HAP-1 (cell line): ENCODE measurements at regions not wholly inside any gene's neighbourhood (a gene's known extent, or its start where the extent isn't known, plus 50 kb on each side); places are given as distances from the start of the nearest gene placed in this dataset.

Experiments used
- DNase-seq, 2 experiments: peaks; one replicate each; pipeline ENCODE4 v3.0.0-alpha.2; 2016 to 2020; ENCODE audit warnings: low spot score in 2 of 2
- H3K27me3 ChIP-seq: fragments of 250-450 bp; sonication (Bioruptor Pico); 2 replicates; pipeline ENCODE4 v1.5.1; 2020; ENCODE audit warnings: low read depth, mild to moderate bottlenecking, moderate library complexity
- H3K36me3 ChIP-seq: fragments of 250-450 bp; sonication (Bioruptor Pico); replicated peaks from 2 replicates; pipeline ENCODE4 v1.5.1; 2020; ENCODE audit warnings: mild to moderate bottlenecking
- H3K4me1 ChIP-seq: fragments of 250-450 bp; sonication (Bioruptor Pico); 2 replicates; pipeline ENCODE4 v1.5.1; 2020; ENCODE audit warnings: mild to moderate bottlenecking
- H3K4me3 ChIP-seq: fragments of 250-450 bp; sonication (Bioruptor Pico); 2 replicates; pipeline ENCODE4 v1.5.1; 2020; ENCODE audit warnings: mild to moderate bottlenecking, moderate library complexity
- H3K9me3 ChIP-seq: fragments of 250-450 bp; sonication (Bioruptor Pico); 2 replicates; pipeline ENCODE4 v1.5.1; 2020; ENCODE audit warnings: mild to moderate bottlenecking, moderate library complexity
- in situ Hi-C: fragments of 300-500 bp; cut with MboI; formaldehyde crosslinking; loops from 3 replicates; pipeline ENCODE4 v1.14.3; 2020; ENCODE audit warnings: low sequenced_read_pairs, inconsistent platforms, mixed read lengths

- DNase-seq: no peak
- Histone ChIP-seq H3K4me1 (no peaks in the 10 kb centered on the region), H3K27me3 (peaks cover 10% of the 10 kb centered on the region; the same call in 1 of the 2 replicates), H3K36me3 (no peaks in the 10 kb centered on the region), H3K4me3 (no peak overlapping the region), H3K9me3 (no peaks in the 10 kb centered on the region)
- in situ Hi-C loops: no loop called here
Observed at GRCh38 chr11:69904974-69905535, 85.8 kb upstream of the FGF3 start.

DNA sequence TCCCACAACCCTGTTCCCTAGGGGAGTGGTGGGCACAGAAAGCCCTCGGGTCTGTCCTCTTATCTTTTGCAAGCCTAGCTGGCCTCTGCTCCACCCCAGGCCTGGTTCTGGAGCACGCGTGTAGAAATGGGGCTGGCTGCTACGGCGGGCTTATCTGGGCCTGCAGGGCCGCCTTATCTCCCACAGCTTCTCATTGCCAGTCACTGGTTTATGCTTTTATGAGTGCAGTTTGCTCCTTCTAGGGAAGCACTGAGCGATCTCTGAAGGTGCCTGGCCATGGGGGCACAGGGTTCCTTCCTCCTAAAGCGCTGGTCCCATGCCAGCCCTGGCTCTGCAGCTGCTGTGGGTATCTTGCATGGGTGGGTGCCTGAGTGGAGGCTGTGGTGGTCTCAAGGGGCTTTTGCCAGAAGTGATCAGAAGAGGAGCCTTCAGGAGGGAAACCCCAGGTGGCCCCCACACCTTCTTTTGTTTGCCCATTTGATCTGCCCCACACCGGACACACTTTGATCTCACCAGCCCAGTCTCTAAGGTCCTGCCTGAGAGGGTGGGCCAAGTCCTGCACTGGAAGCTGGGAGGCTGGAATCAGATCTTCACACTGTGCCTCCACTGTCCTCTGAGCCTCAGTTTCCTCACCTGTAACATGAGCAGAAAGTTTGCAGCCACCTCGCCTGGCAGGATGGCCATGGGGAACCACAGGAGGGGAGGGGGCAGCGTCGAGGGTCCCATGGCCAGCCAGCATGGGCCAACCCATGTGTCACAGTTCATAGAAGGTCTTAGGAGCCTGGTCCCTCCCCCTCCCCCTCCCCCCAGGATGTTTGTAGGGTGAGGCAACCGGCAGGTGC lies 86.6 kb upstream of the FGF3 start:
- DNase-seq: no peak
- Histone ChIP-seq H3K4me3 (no peak overlapping the region), H3K27me3 (peaks cover 10% of the 10 kb centered on the region; the same call in 1 of the 2 replicates), H3K4me1 (no peaks in the 10 kb centered on the region), H3K36me3 (no peaks in the 10 kb centered on the region), H3K9me3 (no peaks in the 10 kb centered on the region)
- in situ Hi-C loops: no loop called here

GRCh38 chr11:69906453-69906907 lies 87.3 kb upstream of the FGF3 start:
- no peaks in the 10 kb centered on the region for H3K4me1 ChIP-seq
- peaks cover 10% of the 10 kb centered on the region; the same call in 1 of the 2 replicates for H3K27me3 ChIP-seq
- H3K36me3 ChIP-seq: no peaks in the 10 kb centered on the region
- in situ Hi-C loops: no loop called here
- H3K9me3 ChIP-seq: no peaks in the 10 kb centered on the region
- no peak for DNase-seq
- H3K4me3 ChIP-seq: no peak overlapping the region

DNA sequence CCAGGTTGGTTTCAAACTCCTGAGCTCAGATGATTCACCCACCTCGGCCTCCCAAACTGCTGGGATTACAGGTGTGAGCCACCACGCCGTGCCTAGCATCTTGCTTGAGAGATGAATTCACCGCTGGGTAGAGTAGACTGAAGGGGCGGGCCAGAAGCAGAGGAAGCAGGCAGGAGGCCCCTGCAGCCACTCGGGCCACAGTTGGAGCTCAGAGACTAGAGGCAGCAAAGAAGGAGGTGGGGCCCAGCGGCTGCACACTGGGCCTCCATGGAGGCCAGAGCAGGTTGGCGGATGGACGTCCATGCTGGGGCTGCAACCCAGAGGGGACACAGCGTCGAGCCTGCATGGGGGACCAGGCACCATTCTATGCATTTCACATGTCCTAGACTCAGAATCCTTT lies 88.4 kb upstream of the FGF3 start:
- no peaks in the 10 kb centered on the region for H3K4me1 ChIP-seq
- H3K36me3 ChIP-seq: no peaks in the 10 kb centered on the region
- H3K9me3 ChIP-seq: no peaks in the 10 kb centered on the region
- in situ Hi-C loops: no loop called here
- no peak overlapping the region for H3K4me3 ChIP-seq
- DNase-seq: no peak
- H3K27me3 ChIP-seq: peaks cover 10% of the 10 kb centered on the region; the same call in 1 of the 2 replicates

DNA sequence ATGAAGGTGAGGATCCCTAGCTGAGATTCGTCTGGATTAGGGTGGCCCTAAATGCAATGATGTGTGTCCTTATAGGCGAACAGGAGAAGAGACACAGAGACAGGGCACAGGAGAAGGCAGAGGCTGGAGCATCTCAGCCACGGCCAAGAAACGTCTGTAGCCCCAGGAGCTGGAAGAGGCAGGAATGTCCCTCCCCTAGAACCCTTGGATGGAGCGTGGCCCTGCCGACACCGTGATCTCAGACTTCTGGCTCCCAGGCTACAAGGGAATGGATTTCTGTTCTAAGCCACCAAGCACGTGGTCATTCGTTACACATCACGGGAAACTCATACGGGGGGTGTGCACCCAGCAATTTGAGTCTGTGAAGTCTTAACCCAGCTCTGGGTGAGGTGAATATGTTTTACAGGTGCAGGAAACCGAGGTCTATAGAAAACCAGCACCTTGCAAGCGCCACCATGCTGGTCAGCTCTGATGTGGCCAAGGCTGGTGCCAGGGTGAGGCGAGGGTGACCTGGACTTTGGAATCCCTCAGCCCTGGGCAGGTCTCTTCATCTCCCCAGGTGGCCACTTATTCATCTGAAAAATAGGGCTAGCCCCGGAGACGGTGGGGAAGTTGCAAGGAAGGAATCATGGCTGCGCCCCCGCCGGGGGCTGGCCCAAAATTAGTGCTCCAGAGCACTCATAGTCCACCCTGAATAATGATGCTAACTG lies 89.5 kb upstream of the FGF3 start:
- no peak for DNase-seq
- H3K9me3 ChIP-seq: no peaks in the 10 kb centered on the region
- peaks cover 10% of the 10 kb centered on the region; the same call in 1 of the 2 replicates for H3K27me3 ChIP-seq
- no peaks in the 10 kb centered on the region for H3K36me3 ChIP-seq
- H3K4me1 ChIP-seq: no peaks in the 10 kb centered on the region
- in situ Hi-C loops: no loop called here
- no peak overlapping the region for H3K4me3 ChIP-seq

DNA sequence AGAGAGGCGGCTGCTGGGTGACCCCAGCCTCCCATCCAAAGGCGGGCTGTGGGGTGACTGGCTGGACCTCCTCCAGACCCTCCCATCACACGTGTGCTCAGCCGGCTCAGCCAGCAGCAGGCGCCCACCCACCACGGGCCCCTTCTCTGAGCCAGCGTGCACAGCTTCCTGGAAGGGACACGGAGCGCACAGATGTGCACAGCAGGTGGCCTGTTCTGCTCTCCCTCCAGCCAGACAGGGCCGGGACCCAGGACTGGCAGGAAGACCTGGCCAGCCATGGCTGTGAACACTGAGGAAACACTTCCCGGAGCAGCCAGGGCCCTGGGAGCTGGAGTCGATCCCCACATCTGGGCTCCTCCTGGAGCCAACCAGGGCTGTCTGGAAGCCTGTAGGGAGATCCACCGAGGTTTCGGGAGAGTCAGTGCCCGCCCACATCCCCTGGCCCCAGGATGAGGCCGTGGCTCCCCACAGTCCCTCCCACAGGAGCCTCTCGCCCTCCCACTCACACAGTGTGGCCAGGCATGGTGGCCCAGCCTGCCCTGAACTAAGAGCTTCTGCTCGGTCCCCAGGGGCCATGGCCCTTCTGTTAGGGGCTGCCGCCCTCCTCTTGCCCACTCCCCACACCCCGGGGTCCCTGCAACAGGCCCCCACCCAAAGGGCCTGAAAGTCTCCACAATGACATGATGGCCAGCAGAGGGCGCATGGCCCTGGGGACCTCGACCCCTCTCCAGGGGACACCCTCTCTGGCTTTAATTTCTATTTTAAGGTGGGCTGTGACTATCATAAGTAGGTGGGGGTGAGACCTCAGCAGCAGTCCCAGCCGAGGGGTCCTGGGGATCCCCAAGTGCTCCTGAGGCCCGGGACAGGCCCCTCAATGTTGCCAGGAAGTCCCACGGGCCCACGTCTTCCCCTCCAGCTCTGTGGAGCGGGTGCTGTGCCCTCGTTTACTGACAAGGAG lies 90.6 kb upstream of the FGF3 start:
- H3K9me3 ChIP-seq: no peaks in the 10 kb centered on the region
- H3K36me3 ChIP-seq: no peaks in the 10 kb centered on the region
- no peak overlapping the region for H3K4me3 ChIP-seq
- no peaks in the 10 kb centered on the region for H3K4me1 ChIP-seq
- DNase-seq: peak in 1 of 2 experiments; percentile 54
- in situ Hi-C loops: loop anchor here (5.0 to 10.0 kb wide), 2 partner anchors 225 to 282 kb away; no protein-coding TSS in a partner anchor
- peaks cover 10% of the 10 kb centered on the region; the same call in 1 of the 2 replicates for H3K27me3 ChIP-seq

DNA sequence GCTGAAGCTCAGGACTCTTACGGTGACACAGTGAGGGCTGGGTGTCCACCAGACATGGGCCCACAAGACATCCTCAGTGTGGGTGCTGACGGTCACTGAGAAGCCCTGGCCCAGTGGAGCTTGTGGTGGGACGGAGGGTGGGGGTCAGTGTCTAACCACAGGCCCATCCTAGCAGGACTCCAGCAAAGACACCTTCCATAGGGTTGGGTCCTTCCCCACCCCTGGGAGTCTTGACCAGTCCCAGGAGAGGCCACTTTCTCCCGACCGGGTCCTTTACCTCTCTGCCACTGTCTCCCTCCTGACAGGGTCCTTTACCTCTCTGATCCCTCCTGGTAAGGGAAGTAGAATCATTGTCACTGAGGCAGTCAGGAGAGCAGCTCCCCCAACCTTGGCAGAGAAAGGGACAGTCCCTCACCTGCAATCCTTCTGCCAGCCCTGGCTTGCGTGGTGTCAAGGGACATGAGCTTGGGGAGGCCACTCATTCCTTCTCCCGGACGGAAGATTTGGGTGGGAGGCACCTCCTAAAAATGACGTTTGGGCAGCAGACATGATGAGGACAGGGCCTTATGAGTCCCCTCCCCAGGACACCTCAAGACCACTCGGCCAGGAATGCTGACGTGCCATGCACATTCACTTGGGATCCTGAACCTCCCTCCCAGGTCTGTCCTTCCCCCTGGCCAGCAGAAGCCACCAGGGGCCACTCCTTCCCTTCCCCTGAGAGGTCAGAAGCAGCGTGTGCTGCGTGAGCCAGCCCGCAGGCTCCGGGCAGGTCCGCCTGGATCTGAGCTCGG lies 91.5 kb upstream of the FGF3 start:
- in situ Hi-C loops: loop anchor here (5.0 to 10.0 kb wide), 2 partner anchors 226 to 282 kb away; no protein-coding TSS in a partner anchor
- Histone ChIP-seq H3K27me3 (peaks cover 10% of the 10 kb centered on the region; the same call in 1 of the 2 replicates), H3K4me3 (no peak overlapping the region), H3K36me3 (no peaks in the 10 kb centered on the region), H3K9me3 (no peaks in the 10 kb centered on the region), H3K4me1 (no peaks in the 10 kb centered on the region)
- no peak for DNase-seq

- DNase-seq: no peak
- Histone ChIP-seq H3K4me3 (no peak overlapping the region), H3K36me3 (no peaks in the 10 kb centered on the region), H3K4me1 (no peaks in the 10 kb centered on the region), H3K27me3 (peaks cover 11% of the 10 kb centered on the region), H3K9me3 (no peaks in the 10 kb centered on the region)
- in situ Hi-C loops: loop anchor here (5.0 to 10.0 kb wide), 2 partner anchors 227 to 281 kb away; no protein-coding TSS in a partner anchor
Observed at GRCh38 chr11:69911310-69912160, 92.3 kb upstream of the FGF3 start.

DNA sequence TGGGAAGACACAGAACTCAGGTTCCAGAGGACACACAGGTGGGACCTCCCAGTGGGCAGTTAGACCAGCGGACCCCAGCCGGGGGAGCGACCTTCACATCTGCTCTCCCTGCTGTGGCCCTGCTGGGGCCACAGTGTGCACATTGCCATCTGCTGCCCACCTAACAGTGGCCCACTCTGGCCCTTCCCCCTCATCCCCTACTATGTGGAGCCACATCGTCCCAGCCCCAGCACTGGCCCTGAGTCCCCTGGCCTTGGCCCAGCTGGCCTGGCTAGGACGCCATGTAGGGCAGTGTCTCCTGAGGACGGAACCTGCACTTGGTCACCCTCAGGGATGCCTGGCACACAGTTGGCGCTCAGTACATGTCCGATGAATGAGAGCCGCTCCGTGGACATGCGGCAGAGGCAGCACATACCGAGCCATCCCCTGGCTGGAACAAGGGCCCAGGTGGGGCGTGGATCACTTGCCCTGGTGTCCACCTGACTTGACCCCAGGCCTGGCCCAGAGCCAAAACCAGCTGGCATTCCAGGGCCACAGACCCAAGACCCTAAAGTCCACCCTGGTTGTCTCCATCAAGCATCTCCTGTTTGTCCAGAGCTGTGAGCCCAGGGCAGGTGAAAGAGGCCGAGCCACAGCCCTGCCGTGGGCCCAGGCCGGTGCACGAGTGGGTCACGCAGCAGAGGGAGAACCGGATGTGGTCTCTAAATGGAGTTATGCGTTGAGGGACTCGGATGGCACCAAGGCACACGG lies 93.1 kb upstream of the FGF3 start:
- in situ Hi-C loops: loop anchor here (5.0 to 10.0 kb wide), 2 partner anchors 228 to 280 kb away; no protein-coding TSS in a partner anchor
- no peaks in the 10 kb centered on the region for H3K36me3 ChIP-seq
- no peak overlapping the region for H3K4me3 ChIP-seq
- H3K9me3 ChIP-seq: no peaks in the 10 kb centered on the region
- DNase-seq: no peak
- no peaks in the 10 kb centered on the region for H3K4me1 ChIP-seq
- peaks cover 14% of the 10 kb centered on the region for H3K27me3 ChIP-seq

GRCh38 chr11:69912911-69913451 lies 93.8 kb upstream of the FGF3 start:
- no peaks in the 10 kb centered on the region for H3K9me3 ChIP-seq
- in situ Hi-C loops: loop anchor here (5.0 to 10.0 kb wide), 2 partner anchors 228 to 279 kb away; no protein-coding TSS in a partner anchor
- DNase-seq: no peak
- H3K4me1 ChIP-seq: no peaks in the 10 kb centered on the region
- peaks cover 10% of the 10 kb centered on the region for H3K27me3 ChIP-seq
- no peaks in the 10 kb centered on the region for H3K36me3 ChIP-seq
- no peak overlapping the region for H3K4me3 ChIP-seq
